Thoracic aorta (tissue), 2 donors: ENCODE measurements at regions not wholly inside any gene's neighbourhood (a gene's known extent, or its start where the extent isn't known, plus 50 kb on each side); places are given as distances from the start of the nearest gene placed in this dataset.
"Not testable (repeated sequence)": the region's sequence is repeated elsewhere in the genome, so short reads cannot be mapped to it uniquely, and the experiment has no call there.

Experiments
- ATAC-seq: fragments of 150-250 bp; one replicate; pipeline ENCODE4 v1.8.0; 2017; ENCODE audit warnings: low read depth; ENCODE audit not compliant: insufficient number of reproducible peaks, low FRiP score
- DNase-seq: peaks from one replicate; pipeline ENCODE4 v3.0.0-alpha.2; 2020; ENCODE audit warnings: low spot score
- H3K27ac ChIP-seq, 2 donors: fragments of 200-600 bp; sonication (generic); 1 replicate in 1 of 2; 2 replicates in 1 of 2; pipeline ENCODE4 v1.5.1; 2016; ENCODE audit warnings: mild to moderate bottlenecking in 2 of 2, moderate library complexity in 2 of 2
- H3K27me3 ChIP-seq: fragments of 200-600 bp; sonication (generic); replicated peaks from 2 replicates; pipeline ENCODE4 v1.6.0; 2016; ENCODE audit warnings: mild to moderate bottlenecking; ENCODE audit not compliant: insufficient read depth
- H3K36me3 ChIP-seq: fragments of 200-600 bp; sonication (generic); one replicate; pipeline ENCODE4 v1.5.1; 2016
- H3K4me1 ChIP-seq, 2 donors: fragments of 200-600 bp; sonication (generic); 1 replicate in 1 of 2; 2 replicates in 1 of 2; pipeline versions ENCODE4 v1.5.1 to v1.6.0; 2016; ENCODE audit warnings: low read depth in 2 of 2, mild to moderate bottlenecking in 1 of 2; ENCODE audit not compliant: control insufficient read depth in 1 of 2
- H3K4me3 ChIP-seq: fragments of 200-600 bp; sonication (generic); 2 replicates; pipeline ENCODE4 v1.5.1; 2016; ENCODE audit warnings: mild to moderate bottlenecking
- H3K9me3 ChIP-seq: fragments of 200-600 bp; sonication (generic); 2 replicates; pipeline ENCODE4 v1.5.1; 2016
- CTCF ChIP-seq: fragments of 200-600 bp; sonication (generic); IDR thresholded peaks from one replicate; pipeline ENCODE4 v1.5.1; 2019; ENCODE audit warnings: antibody characterized with exemption

DNA sequence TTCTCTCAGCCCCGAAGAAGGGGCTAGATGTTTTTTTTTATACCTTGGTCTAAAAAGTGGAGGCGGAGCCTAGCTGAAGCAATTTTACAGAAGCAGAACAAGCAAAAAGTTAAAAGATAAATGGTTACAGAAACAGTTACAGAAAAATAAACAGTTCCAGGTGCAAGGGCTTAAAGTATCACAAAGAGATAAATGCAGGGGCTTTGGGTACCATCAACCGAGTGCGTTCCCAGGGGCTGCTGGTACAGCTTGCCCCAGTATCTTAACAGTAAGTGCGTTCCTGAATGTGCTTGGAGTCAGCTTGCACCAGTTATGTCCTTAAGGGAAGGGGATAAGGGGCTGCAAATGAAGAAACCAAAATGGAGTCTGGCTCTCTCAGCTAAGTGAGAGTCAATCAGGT is 173.9 kb upstream of the MBL2 start:
- Histone ChIP-seq H3K27ac (no peak overlapping the region), H3K36me3 (no peaks in the 10 kb centered on the region), H3K9me3 (no peaks in the 10 kb centered on the region), H3K27me3 (no peaks in the 10 kb centered on the region), H3K4me3 (no peak overlapping the region), H3K4me1 (no peaks in the 10 kb centered on the region)
- no peak for ATAC-seq
- TF ChIP-seq CTCF, result no peak
- DNase-seq, result no peak

- not testable (repeated sequence) for H3K27me3 ChIP-seq, H3K4me1 ChIP-seq, H3K36me3 ChIP-seq, DNase-seq, H3K27ac ChIP-seq, ATAC-seq, H3K4me3 ChIP-seq, H3K9me3 ChIP-seq
Measured at GRCh38 chr10:52945521-52945920, 172.9 kb upstream of the MBL2 start.

DNA sequence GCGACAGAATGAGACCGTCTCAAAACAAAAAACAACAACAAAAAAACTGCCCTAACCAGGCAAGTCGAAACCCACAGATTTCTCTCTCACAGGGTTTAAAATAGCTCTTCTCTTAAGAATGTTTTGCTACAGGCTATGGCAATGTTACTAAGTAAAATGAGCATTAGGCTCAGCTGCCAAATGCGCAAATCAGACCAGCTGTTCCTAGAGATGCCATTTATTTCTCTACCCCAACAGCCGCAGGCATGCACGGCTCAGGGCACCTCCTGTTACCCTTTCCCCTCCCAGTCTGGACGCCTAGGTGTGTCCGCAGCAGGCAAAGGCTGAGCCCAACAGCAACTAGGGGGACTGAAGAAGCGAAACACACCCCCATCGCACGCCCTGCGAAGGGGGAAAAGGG is 168.3 kb upstream of the MBL2 start:
- no peaks in the 10 kb centered on the region for H3K9me3 ChIP-seq
- no peak for ATAC-seq
- TF ChIP-seq CTCF, result no peak
- no peak for DNase-seq
- no peak overlapping the region for H3K4me3 ChIP-seq
- no peaks in the 10 kb centered on the region for H3K36me3 ChIP-seq
- H3K27me3 ChIP-seq, result no peaks in the 10 kb centered on the region
- no peaks in the 10 kb centered on the region for H3K4me1 ChIP-seq
- no peak overlapping the region for H3K27ac ChIP-seq

DNA sequence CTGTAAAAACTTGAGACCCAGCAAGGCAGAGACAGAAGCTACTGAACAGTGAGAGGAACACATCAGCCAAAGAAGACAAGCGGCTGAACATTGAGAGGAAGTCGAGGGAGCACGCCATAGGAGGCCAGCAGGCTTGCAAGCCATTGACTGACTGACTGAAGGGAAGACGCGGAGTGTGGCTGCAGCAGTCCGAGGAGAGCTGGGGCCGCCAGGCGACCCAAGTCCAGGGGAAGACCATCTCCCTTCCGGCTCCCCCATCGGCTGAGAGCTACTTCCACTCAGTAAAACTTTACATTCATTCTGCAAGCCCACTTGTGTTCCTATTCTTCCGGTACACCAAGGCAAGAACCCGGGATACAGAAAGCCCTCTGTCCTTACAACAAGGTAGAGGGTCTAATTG is 167.3 kb upstream of the MBL2 start:
- TF ChIP-seq CTCF, result no peak
- Histone ChIP-seq H3K9me3 (no peaks in the 10 kb centered on the region), H3K36me3 (no peaks in the 10 kb centered on the region), H3K27ac (no peak overlapping the region), H3K4me3 (no peak overlapping the region), H3K4me1 (no peaks in the 10 kb centered on the region), H3K27me3 (no peaks in the 10 kb centered on the region)
- DNase-seq, result no peak
- no peak for ATAC-seq

DNA sequence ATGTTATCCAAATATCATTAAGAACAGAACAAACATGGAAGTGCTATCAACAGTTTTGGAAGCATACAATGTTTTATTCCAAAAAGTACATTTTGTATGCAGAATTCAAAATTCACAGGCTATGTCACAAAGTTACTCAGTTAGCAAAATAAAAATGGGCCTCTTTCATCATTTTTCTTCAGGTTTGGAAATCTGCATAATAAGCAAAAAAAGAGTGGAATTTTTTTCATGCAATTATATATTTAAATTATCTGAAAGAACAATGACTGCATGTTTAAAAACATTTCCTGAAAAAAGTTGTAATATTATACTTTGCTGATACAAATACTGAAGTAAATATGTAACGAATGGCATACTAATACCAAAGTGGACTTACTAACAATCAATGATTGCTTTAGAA is 161.2 kb upstream of the MBL2 start:
- no peak for TF ChIP-seq CTCF
- Histone ChIP-seq H3K36me3 (no peaks in the 10 kb centered on the region), H3K9me3 (no peaks in the 10 kb centered on the region), H3K4me1 (no peaks in the 10 kb centered on the region), H3K4me3 (no peak overlapping the region), H3K27ac (no peak overlapping the region), H3K27me3 (no peaks in the 10 kb centered on the region)
- ATAC-seq, result no peak
- DNase-seq, result no peak

- H3K36me3 ChIP-seq, result no peaks in the 10 kb centered on the region
- H3K27ac ChIP-seq, result no peak overlapping the region
- H3K4me1 ChIP-seq, result no peaks in the 10 kb centered on the region
- DNase-seq (no peak), ATAC-seq (no peak)
- no peak for TF ChIP-seq CTCF
- no peak overlapping the region for H3K4me3 ChIP-seq
- H3K27me3 ChIP-seq, result no peaks in the 10 kb centered on the region
- no peaks in the 10 kb centered on the region for H3K9me3 ChIP-seq
Measured at GRCh38 chr10:52927678-52928077, 155.1 kb upstream of the MBL2 start.
